ENCODE measurements at regions not wholly inside any gene's neighbourhood (a gene's known extent, or its start where the extent isn't known, plus 50 kb on each side); places are given as distances from the start of the nearest gene placed in this dataset.

DNA sequence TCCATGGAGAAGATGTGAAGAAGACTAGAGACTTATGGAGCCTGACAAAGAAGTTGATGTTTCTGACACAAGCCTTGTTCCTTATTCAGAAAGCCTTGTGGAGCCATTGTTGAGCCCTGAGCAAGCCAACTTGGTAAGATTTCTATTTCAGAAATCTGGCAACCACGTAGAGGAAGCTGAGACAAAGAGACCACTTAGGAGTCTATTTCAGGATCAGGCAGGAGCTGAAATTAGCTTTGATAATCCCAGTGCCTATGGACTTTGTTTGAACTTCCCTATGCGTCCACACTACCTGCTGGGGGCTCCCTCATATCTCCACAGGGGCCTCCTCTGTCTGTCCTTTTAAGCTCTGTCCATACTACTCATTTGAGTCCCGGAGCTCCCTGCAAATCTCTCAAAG, 540.0 kb upstream of the GOT2 start (continued):
- TF ChIP-seq ZNF788 (CRISPR knock-in tag; IDR thresholded peaks at IDR 0.05; ENCODE audit: borderline replicate concordance) (no peak), GATA4 (IDR thresholded peaks at IDR 0.05; ENCODE audit: borderline replicate concordance, low read depth) (no peak)

GRCh38 chr16:59263955-59264354, 529.8 kb upstream of the GOT2 start:
- Histone ChIP-seq H2AFZ (ENCODE audit: low read length) (no peak overlapping the region), H3K27ac (ENCODE audit: extremely low read length, insufficient read depth, low read length) (no peak overlapping the region), H3K79me2 (ENCODE audit: insufficient read depth, low read length) (no peaks in the 10 kb centered on the region), H3K36me3 (replicated peaks in 1 of 2; ENCODE audit: control insufficient read depth in 1 of 2, insufficient read depth in 2 of 2, low read length in 2 of 2) (no peaks in the 10 kb centered on the region), H4K20me1 (ENCODE audit: insufficient read depth, low read length) (no peaks in the 10 kb centered on the region), H3K9me3 (ENCODE audit: low read length) (no peaks in the 10 kb centered on the region), H3K4me1 (ENCODE audit: insufficient read depth, low read length) (no peaks in the 10 kb centered on the region), H3K4me3 (replicated peaks in 1 of 3; ENCODE audit: insufficient read depth in 1 of 3, low read depth in 2 of 3, low read length in 3 of 3) (no peak overlapping the region), H3K27me3 (ENCODE audit: control insufficient read depth in 1 of 2, insufficient read depth in 2 of 2, low read length in 2 of 2) (no peaks in the 10 kb centered on the region), H3K4me2 (ENCODE audit: low read depth, low read length) (no peak overlapping the region), H3K9ac (ENCODE audit: insufficient read depth, low read depth, low read length) (no peak overlapping the region)
- ATAC-seq (no peak), FAIRE-seq (no peak), DNase-seq (ENCODE audit: low spot score) (no peak)
- no TSS peak for BruUV-seq (replicated peaks)
- intact Hi-C loops (cut with micrococcal nuclease; ENCODE audit: unreplicated experiment): no loop called here
- POLR2A ChIA-PET: no interaction called here
- TF ChIP-seq KDM5A (IDR thresholded peaks at IDR 0.05; ENCODE audit: borderline replicate concordance, low read length) (no peak), FOXA3 (CRISPR knock-in tag; IDR thresholded peaks at IDR 0.05) (no peak), ZFY (CRISPR knock-in tag; IDR thresholded peaks at IDR 0.05) (no peak), GATA4 (IDR thresholded peaks at IDR 0.05; ENCODE audit: borderline replicate concordance, low read depth) (no peak), MTA1 (CRISPR knock-in tag; IDR thresholded peaks at IDR 0.05; ENCODE audit: borderline replicate concordance) (no peak), DBP (CRISPR knock-in tag; IDR thresholded peaks at IDR 0.05; ENCODE audit: not compliant biosample characterization) (no peak), PAWR (CRISPR knock-in tag; IDR thresholded peaks at IDR 0.05; ENCODE audit: borderline replicate concordance) (no peak), IRF2 (CRISPR knock-in tag; IDR thresholded peaks at IDR 0.05) (no peak), ZNF143 (CRISPR knock-in tag; IDR thresholded peaks at IDR 0.05) (no peak)
- in situ Hi-C loops (cut with HindIII; ENCODE audit: extremely low pct_ligation_motif_present, low pct_unique_long_range_greater_than_20kb): no loop called here
- CTCF ChIA-PET (ENCODE audit: low intra/inter-chr PET ratio, low total read pairs): no interaction called here
- 40% methylated on average over 4 of the region's 4 CpGs for WGBS (ENCODE audit: low lambda C conversion rate)

Measured in HepG2 (cell line).